HG02970 (cell line): ENCODE measurements at regions not wholly inside any gene's neighbourhood (a gene's known extent, or its start where the extent isn't known, plus 50 kb on each side); places are given as distances from the start of the nearest gene placed in this dataset.
"Not testable (repeated sequence)": the region's sequence is repeated elsewhere in the genome, so short reads cannot be mapped to it uniquely, and the experiment has no call there.

ENCODE experiments used
- ATAC-seq: cut with Tn5 transposase; IDR thresholded peaks from one replicate; pipeline ENCODE4 v1.9.1; 2021; ENCODE audit warnings: mild to moderate bottlenecking, moderate library complexity, moderate number of reproducible peaks; ENCODE audit not compliant: unreplicated experiment, low FRiP score

GRCh38 chr1:234836776-234837357 lies 226.9 kb upstream of the IRF2BP2 start:
- ATAC-seq = no peak

- ATAC-seq = no peak
Measured at GRCh38 chr1:234836045-234836681, 226.2 kb upstream of the IRF2BP2 start.

- ATAC-seq = no peak
Measured at GRCh38 chr1:234835239-234835638, 225.3 kb upstream of the IRF2BP2 start.

GRCh38 chr1:234833646-234834045 lies 223.7 kb upstream of the IRF2BP2 start:
- no peak for ATAC-seq

- no peak for ATAC-seq
Measured at GRCh38 chr1:234833118-234833517, 223.1 kb upstream of the IRF2BP2 start.

- ATAC-seq = no peak
Measured at GRCh38 chr1:234827656-234828055, 217.7 kb upstream of the IRF2BP2 start.

- no peak for ATAC-seq
Measured at GRCh38 chr1:234827181-234827580, 217.2 kb upstream of the IRF2BP2 start.

- no peak for ATAC-seq
Measured at GRCh38 chr1:234826352-234826751, 216.4 kb upstream of the IRF2BP2 start.

GRCh38 chr1:234825498-234826165 lies 215.7 kb upstream of the IRF2BP2 start:
- ATAC-seq = no peak

GRCh38 chr1:234824836-234825235 lies 214.9 kb upstream of the IRF2BP2 start:
- ATAC-seq = not testable (repeated sequence)

GRCh38 chr1:234823191-234824176 lies 213.5 kb upstream of the IRF2BP2 start:
- no peak for ATAC-seq

GRCh38 chr1:234821840-234822239 lies 211.9 kb upstream of the IRF2BP2 start:
- ATAC-seq = no peak

- ATAC-seq = no peak
Measured at GRCh38 chr1:234820597-234820996, 210.6 kb upstream of the IRF2BP2 start.

GRCh38 chr1:234819845-234820244 lies 209.9 kb upstream of the IRF2BP2 start:
- ATAC-seq = not testable (repeated sequence)

GRCh38 chr1:234818040-234818387 lies 208.0 kb upstream of the IRF2BP2 start:
- ATAC-seq = not testable (repeated sequence)

GRCh38 chr1:234817313-234818039 lies 207.5 kb upstream of the IRF2BP2 start:
- not testable (repeated sequence) for ATAC-seq

- ATAC-seq = not testable (repeated sequence)
Measured at GRCh38 chr1:234816864-234817263, 206.9 kb upstream of the IRF2BP2 start.

GRCh38 chr1:234816186-234816851 lies 206.3 kb upstream of the IRF2BP2 start:
- ATAC-seq = not testable (repeated sequence)

GRCh38 chr1:234815295-234815815 lies 205.4 kb upstream of the IRF2BP2 start:
- not testable (repeated sequence) for ATAC-seq
